H54 (cell line): ENCODE measurements at regions not wholly inside any gene's neighbourhood (a gene's known extent, or its start where the extent isn't known, plus 50 kb on each side); places are given as distances from the start of the nearest gene placed in this dataset.
"Not testable (repeated sequence)": the region's sequence is repeated elsewhere in the genome, so short reads cannot be mapped to it uniquely, and the experiment has no call there.

Source experiments
- DNase-seq: peaks from one replicate; pipeline ENCODE4 v3.0.0; 2011; ENCODE audit warnings: low spot score, mixed read lengths; ENCODE audit not compliant: insufficient read length
- FAIRE-seq: peaks from 3 replicates; lab custom pipeline; 2011; peaks lifted over from hg19 to GRCh38; lab: Jason Lieb, UNC
- POLR2A ChIP-seq: IDR thresholded peaks from 2 replicates; pipeline ENCODE4 v1.6.1; 2011; ENCODE audit warnings: low read depth, mild to moderate bottlenecking, low read length

GRCh38 chr11:112525270-112525669 is 264.6 kb upstream of the PLET1 start:
- FAIRE-seq (no peak), DNase-seq (no peak)
- TF ChIP-seq POLR2A = no peak

GRCh38 chr11:112525844-112526590 is 265.4 kb upstream of the PLET1 start:
- TF ChIP-seq POLR2A = no peak
- FAIRE-seq (no peak), DNase-seq (no peak)

GRCh38 chr11:112526699-112527416 is 266.2 kb upstream of the PLET1 start:
- DNase-seq (no peak), FAIRE-seq (no peak)
- no peak for TF ChIP-seq POLR2A

GRCh38 chr11:112529071-112529470 is 268.4 kb upstream of the PLET1 start:
- no peak for DNase-seq
- TF ChIP-seq POLR2A = no peak

GRCh38 chr11:112532506-112532905 is 271.8 kb upstream of the PLET1 start:
- TF ChIP-seq POLR2A = no peak
- FAIRE-seq (no peak), DNase-seq (no peak)

More at GRCh38 chr11:112529071-112529470, 268.4 kb upstream of the PLET1 start:
- no peak for FAIRE-seq

- FAIRE-seq = no peak
- no peak for TF ChIP-seq POLR2A
- no peak for DNase-seq
Measured at GRCh38 chr11:112533682-112534081, 273.0 kb upstream of the PLET1 start.

GRCh38 chr11:112534208-112534607 is 273.5 kb upstream of the PLET1 start:
- DNase-seq = no peak
- no peak for FAIRE-seq
- TF ChIP-seq POLR2A = no peak

- TF ChIP-seq POLR2A = no peak
- no peak for FAIRE-seq
Measured at GRCh38 chr11:112537026-112537425, 276.4 kb upstream of the PLET1 start.

GRCh38 chr11:112537846-112538330 is 277.2 kb upstream of the PLET1 start:
- no peak for TF ChIP-seq POLR2A
- no peak for FAIRE-seq
- DNase-seq = no peak

More at GRCh38 chr11:112537026-112537425, 276.4 kb upstream of the PLET1 start:
- DNase-seq = no peak

GRCh38 chr11:112538534-112539280 is 278.0 kb upstream of the PLET1 start:
- no peak for FAIRE-seq

GRCh38 chr11:112539281-112539555 is 278.6 kb upstream of the PLET1 start:
- FAIRE-seq, DNase-seq: not testable (repeated sequence)

More at GRCh38 chr11:112538534-112539280, 278.0 kb upstream of the PLET1 start:
- no peak for TF ChIP-seq POLR2A
- DNase-seq = no peak

GRCh38 chr11:112539741-112540140 is 279.1 kb upstream of the PLET1 start:
- TF ChIP-seq POLR2A = no peak
- FAIRE-seq (no peak), DNase-seq (no peak)

GRCh38 chr11:112540261-112540660 is 279.6 kb upstream of the PLET1 start:
- FAIRE-seq (no peak), DNase-seq (no peak)
- TF ChIP-seq POLR2A = no peak
